Dendritic cell treated with granulocyte-macrophage colony-stimulating factor and Interleukin-4, amounts not matched to agents 40 ng/mL and 50 ng/mL, for 4 days (primary cell): ENCODE measurements at regions not wholly inside any gene's neighbourhood (a gene's known extent, or its start where the extent isn't known, plus 50 kb on each side); places are given as distances from the start of the nearest gene placed in this dataset.

Experiments
- H3K27ac Mint-ChIP-seq: one replicate; pipeline ENCODE4 v1.8.0; 2022; ENCODE audit warnings: mild to moderate bottlenecking, mixed read lengths
- H3K27me3 Mint-ChIP-seq: one replicate; pipeline ENCODE4 v1.8.0; 2022; ENCODE audit warnings: mild to moderate bottlenecking, mixed read lengths
- H3K36me3 Mint-ChIP-seq: one replicate; pipeline ENCODE4 v1.8.0; 2022; ENCODE audit warnings: low read depth, mixed read lengths
- H3K4me1 Mint-ChIP-seq: one replicate; pipeline ENCODE4 v1.8.0; 2022; ENCODE audit warnings: low read depth, mixed read lengths
- H3K4me3 Mint-ChIP-seq: one replicate; pipeline ENCODE4 v1.8.0; 2022; ENCODE audit warnings: mild to moderate bottlenecking, moderate library complexity, mixed read lengths
- H3K9me3 Mint-ChIP-seq: one replicate; pipeline ENCODE4 v1.8.0; 2022; ENCODE audit warnings: mixed read lengths
- intact Hi-C: fragments of 100-400 bp; cut with micrococcal nuclease; formaldehyde crosslinking; loops from one replicate; pipeline ENCODE4 v1.15.0; 2022

GRCh38 chr2:147688242-147688641 is 156.6 kb upstream of the ACVR2A start:
- no peaks in the 10 kb centered on the region for H3K36me3 Mint-ChIP-seq
- peaks cover 45% of the 10 kb centered on the region for H3K4me1 Mint-ChIP-seq
- no peak overlapping the region for H3K4me3 Mint-ChIP-seq
- no peaks in the 10 kb centered on the region for H3K27me3 Mint-ChIP-seq
- intact Hi-C loops: loop anchor here (2.0 kb wide), 1 partner anchor 51 kb away; no protein-coding TSS in a partner anchor
- peak overlapping the region; percentile 46 for H3K27ac Mint-ChIP-seq
- H3K9me3 Mint-ChIP-seq: no peaks in the 10 kb centered on the region

- Mint-ChIP-seq H3K36me3 (no peaks in the 10 kb centered on the region), H3K4me1 (peaks cover 37% of the 10 kb centered on the region), H3K4me3 (no peak overlapping the region), H3K27ac (peak overlapping the region; percentile 27), H3K27me3 (peaks cover 2% of the 10 kb centered on the region), H3K9me3 (no peaks in the 10 kb centered on the region)
- intact Hi-C loops: no loop called here
Measured at GRCh38 chr2:147686365-147686764, 158.5 kb upstream of the ACVR2A start.

- no peaks in the 10 kb centered on the region for H3K36me3 Mint-ChIP-seq
- no peaks in the 10 kb centered on the region for H3K9me3 Mint-ChIP-seq
- peaks cover 22% of the 10 kb centered on the region for H3K4me1 Mint-ChIP-seq
- no peak overlapping the region for H3K4me3 Mint-ChIP-seq
- H3K27me3 Mint-ChIP-seq: peaks cover 2% of the 10 kb centered on the region
- intact Hi-C loops: no loop called here
- no peak overlapping the region for H3K27ac Mint-ChIP-seq
Measured at GRCh38 chr2:147684903-147685302, 159.9 kb upstream of the ACVR2A start.

- Mint-ChIP-seq H3K36me3 (no peaks in the 10 kb centered on the region), H3K4me1 (peaks cover 7% of the 10 kb centered on the region), H3K27ac (no peak overlapping the region), H3K9me3 (no peaks in the 10 kb centered on the region), H3K27me3 (peaks cover 2% of the 10 kb centered on the region), H3K4me3 (no peak overlapping the region)
- intact Hi-C loops: no loop called here
Measured at GRCh38 chr2:147683380-147683779, 161.4 kb upstream of the ACVR2A start.

GRCh38 chr2:147681093-147681492 is 163.7 kb upstream of the ACVR2A start:
- H3K9me3 Mint-ChIP-seq: no peaks in the 10 kb centered on the region
- H3K4me3 Mint-ChIP-seq: no peak overlapping the region
- H3K27ac Mint-ChIP-seq: no peak overlapping the region
- H3K36me3 Mint-ChIP-seq: no peaks in the 10 kb centered on the region
- H3K4me1 Mint-ChIP-seq: no peaks in the 10 kb centered on the region
- H3K27me3 Mint-ChIP-seq: peaks cover 3% of the 10 kb centered on the region
- intact Hi-C loops: no loop called here

- Mint-ChIP-seq H3K27me3 (peaks cover 3% of the 10 kb centered on the region), H3K36me3 (no peaks in the 10 kb centered on the region), H3K4me1 (no peaks in the 10 kb centered on the region), H3K27ac (no peak overlapping the region), H3K4me3 (no peak overlapping the region), H3K9me3 (no peaks in the 10 kb centered on the region)
- intact Hi-C loops: no loop called here
Measured at GRCh38 chr2:147679955-147680531, 164.8 kb upstream of the ACVR2A start.

GRCh38 chr2:147679191-147679954 is 165.5 kb upstream of the ACVR2A start:
- Mint-ChIP-seq H3K9me3 (no peaks in the 10 kb centered on the region), H3K27me3 (peaks cover 3% of the 10 kb centered on the region), H3K27ac (no peak overlapping the region), H3K4me3 (no peak overlapping the region), H3K36me3 (no peaks in the 10 kb centered on the region), H3K4me1 (no peaks in the 10 kb centered on the region)
- intact Hi-C loops: no loop called here

GRCh38 chr2:147665105-147665504 is 179.7 kb upstream of the ACVR2A start:
- no peaks in the 10 kb centered on the region for H3K36me3 Mint-ChIP-seq
- intact Hi-C loops: loop anchor here (2.0 kb wide), 1 partner anchor 34 kb away; no protein-coding TSS in a partner anchor
- no peak overlapping the region for H3K27ac Mint-ChIP-seq
- no peaks in the 10 kb centered on the region for H3K27me3 Mint-ChIP-seq
- H3K4me1 Mint-ChIP-seq: peaks cover 23% of the 10 kb centered on the region
- H3K9me3 Mint-ChIP-seq: no peaks in the 10 kb centered on the region
- no peak overlapping the region for H3K4me3 Mint-ChIP-seq

- no peaks in the 10 kb centered on the region for H3K36me3 Mint-ChIP-seq
- H3K9me3 Mint-ChIP-seq: no peaks in the 10 kb centered on the region
- peaks cover 28% of the 10 kb centered on the region for H3K4me1 Mint-ChIP-seq
- no peaks in the 10 kb centered on the region for H3K27me3 Mint-ChIP-seq
- peak overlapping the region; percentile 50 for H3K27ac Mint-ChIP-seq
- intact Hi-C loops: loop anchor here (2.0 kb wide), 1 partner anchor 33 kb away; no protein-coding TSS in a partner anchor
- peak overlapping the region; percentile 13 for H3K4me3 Mint-ChIP-seq
Measured at GRCh38 chr2:147663962-147664361, 180.9 kb upstream of the ACVR2A start.

- peak overlapping the region; percentile 50 for H3K27ac Mint-ChIP-seq
- H3K9me3 Mint-ChIP-seq: no peaks in the 10 kb centered on the region
- peak overlapping the region; percentile 13 for H3K4me3 Mint-ChIP-seq
- no peaks in the 10 kb centered on the region for H3K27me3 Mint-ChIP-seq
- H3K4me1 Mint-ChIP-seq: peaks cover 30% of the 10 kb centered on the region
- intact Hi-C loops: no loop called here
- no peaks in the 10 kb centered on the region for H3K36me3 Mint-ChIP-seq
Measured at GRCh38 chr2:147663153-147663961, 181.5 kb upstream of the ACVR2A start.

GRCh38 chr2:147662221-147662620 is 182.6 kb upstream of the ACVR2A start:
- no peak overlapping the region for H3K4me3 Mint-ChIP-seq
- no peak overlapping the region for H3K27ac Mint-ChIP-seq
- no peaks in the 10 kb centered on the region for H3K36me3 Mint-ChIP-seq
- H3K27me3 Mint-ChIP-seq: no peaks in the 10 kb centered on the region
- peaks cover 30% of the 10 kb centered on the region for H3K4me1 Mint-ChIP-seq
- no peaks in the 10 kb centered on the region for H3K9me3 Mint-ChIP-seq
- intact Hi-C loops: no loop called here

GRCh38 chr2:147660680-147661079 is 184.1 kb upstream of the ACVR2A start:
- Mint-ChIP-seq H3K4me3 (no peak overlapping the region), H3K4me1 (peaks cover 29% of the 10 kb centered on the region), H3K27ac (no peak overlapping the region), H3K36me3 (no peaks in the 10 kb centered on the region), H3K9me3 (no peaks in the 10 kb centered on the region), H3K27me3 (no peaks in the 10 kb centered on the region)
- intact Hi-C loops: no loop called here

GRCh38 chr2:147659051-147659450 is 185.8 kb upstream of the ACVR2A start:
- Mint-ChIP-seq H3K27me3 (no peaks in the 10 kb centered on the region), H3K36me3 (no peaks in the 10 kb centered on the region), H3K9me3 (no peaks in the 10 kb centered on the region), H3K4me1 (peaks cover 21% of the 10 kb centered on the region), H3K4me3 (no peak overlapping the region), H3K27ac (no peak overlapping the region)
- intact Hi-C loops: no loop called here
